SH-SY5Y (cell line): ENCODE measurements at regions not wholly inside any gene's neighbourhood (a gene's known extent, or its start where the extent isn't known, plus 50 kb on each side); places are given as distances from the start of the nearest gene placed in this dataset.

Source experiments
- GATA2 ChIP-seq: IDR thresholded peaks from 2 replicates; pipeline ENCODE4 v1.6.1; 2011; ENCODE audit warnings: mild to moderate bottlenecking, low read depth, low read length
- GATA3 ChIP-seq: IDR thresholded peaks from 2 replicates; pipeline ENCODE4 v1.6.1; 2011; ENCODE audit warnings: low read depth, mild to moderate bottlenecking, low read length, moderate library complexity

DNA sequence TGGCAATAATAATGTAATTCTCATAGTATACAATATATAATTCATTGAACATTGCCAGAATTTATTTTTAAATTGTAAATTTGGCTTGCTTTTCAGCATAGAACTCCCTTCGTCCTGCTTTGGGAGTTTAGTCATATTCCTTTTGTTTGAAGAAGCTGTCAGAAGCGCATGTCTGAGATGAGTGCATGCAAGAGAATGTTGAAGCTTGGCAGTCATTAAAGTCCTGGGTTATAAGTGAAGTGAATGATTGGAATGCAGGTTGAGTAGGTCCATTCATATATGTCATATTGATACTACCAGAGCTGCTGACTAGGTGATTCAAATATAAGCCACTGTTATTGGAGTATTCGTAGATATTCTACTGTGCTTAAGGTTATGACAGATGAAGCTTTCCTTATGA is 243.6 kb upstream of the MDFIC2 start:
- TF ChIP-seq GATA3 (no peak), GATA2 (no peak)
